IMR-90 (cell line): ENCODE measurements at regions not wholly inside any gene's neighbourhood (a gene's known extent, or its start where the extent isn't known, plus 50 kb on each side); places are given as distances from the start of the nearest gene placed in this dataset.

Source experiments
- BHLHE40 ChIP-seq: fragments of 150-350 bp; IDR thresholded peaks from 2 replicates; pipeline ENCODE4 v1.6.1; 2016; ENCODE audit warnings: mild to moderate bottlenecking, low read depth, low read length
- CEBPB ChIP-seq: IDR thresholded peaks from 2 replicates; pipeline ENCODE4 v1.6.1; 2012; ENCODE audit warnings: low read depth, low read length, improper control_type of control experiment
- CTCF ChIP-seq: conservative IDR thresholded peaks from 2 replicates; pipeline ENCODE4 v1.5.1; 2012; ENCODE audit warnings: mild to moderate bottlenecking, low read depth, low read length, improper control_type of control experiment
- ELK1 ChIP-seq: fragments of 150-350 bp; IDR thresholded peaks from 2 replicates; pipeline ENCODE4 v1.6.1; 2016; ENCODE audit warnings: low read depth, mild to moderate bottlenecking, low read length, moderate library complexity, borderline replicate concordance
- FOS ChIP-seq: fragments of 150-350 bp; IDR thresholded peaks from 2 replicates; pipeline ENCODE4 v1.6.1; 2016; ENCODE audit warnings: low read depth, low read length
- MAZ ChIP-seq: IDR thresholded peaks from 2 replicates; pipeline ENCODE4 v1.6.1; 2012; ENCODE audit warnings: low read depth, mild to moderate bottlenecking, low read length, improper control_type of control experiment, moderate library complexity, borderline replicate concordance
- MXI1 ChIP-seq: IDR thresholded peaks from 2 replicates; pipeline ENCODE4 v1.6.1; 2012; ENCODE audit warnings: low read depth, mild to moderate bottlenecking, low read length, moderate library complexity, borderline replicate concordance
- NFE2L2 ChIP-seq: fragments of 150-350 bp; IDR thresholded peaks from 2 replicates; pipeline ENCODE4 v1.6.1; 2016; ENCODE audit warnings: low read depth, mild to moderate bottlenecking, low read length
- POLR2A ChIP-seq: IDR thresholded peaks from 2 replicates; pipeline ENCODE4 v1.6.1; 2012; ENCODE audit warnings: mild to moderate bottlenecking, low read depth, low read length
- RAD21 ChIP-seq: IDR thresholded peaks from 2 replicates; pipeline ENCODE4 v1.6.1; 2012; ENCODE audit warnings: low read length, improper control_type of control experiment
- RCOR1 ChIP-seq: IDR thresholded peaks from 2 replicates; pipeline ENCODE4 v1.6.1; 2012; ENCODE audit warnings: mild to moderate bottlenecking, low read length, improper control_type of control experiment; ENCODE audit not compliant: insufficient replicate concordance
- RFX5 ChIP-seq: IDR thresholded peaks from 2 replicates; pipeline ENCODE4 v1.8.0; 2012; ENCODE audit warnings: low read depth, mild to moderate bottlenecking, low read length, moderate library complexity
- SMC3 ChIP-seq: fragments of 150-350 bp; IDR thresholded peaks from 2 replicates; pipeline ENCODE4 v1.6.1; 2016; ENCODE audit warnings: low read depth, mild to moderate bottlenecking, antibody characterized with exemption, low read length, moderate library complexity
- USF2 ChIP-seq: fragments of 150-350 bp; IDR thresholded peaks from 2 replicates; pipeline ENCODE4 v1.6.1; 2017; ENCODE audit warnings: mild to moderate bottlenecking, antibody characterized with exemption, low read length, low read depth

- TF ChIP-seq CTCF: no peak
- TF ChIP-seq POLR2A: no peak
- TF ChIP-seq CEBPB: no peak
- TF ChIP-seq USF2: no peak
- no peak for TF ChIP-seq ELK1
- no peak for TF ChIP-seq RAD21
- no peak for TF ChIP-seq SMC3
- TF ChIP-seq RCOR1: no peak
- TF ChIP-seq BHLHE40: no peak
- TF ChIP-seq MAZ: no peak
- no peak for TF ChIP-seq MXI1
- no peak for TF ChIP-seq NFE2L2
- TF ChIP-seq RFX5: no peak
- no peak for TF ChIP-seq FOS
These were observed 242.3 kb upstream of the PPARGC1A start for GRCh38 chr4:24131954-24132673.
